Uterus (tissue), 2 donors: ENCODE measurements at regions not wholly inside any gene's neighbourhood (a gene's known extent, or its start where the extent isn't known, plus 50 kb on each side); places are given as distances from the start of the nearest gene placed in this dataset.

Experiments used
- CTCF ChIP-seq, 4 experiments: fragments of 200-600 bp in 2 of 4; fragments of 450-650 bp in 2 of 4; sonication (generic) in 2 of 4; IDR thresholded peaks; one replicate each; pipeline ENCODE4 v1.5.1; 2016 to 2019; ENCODE audit warnings: antibody characterized with exemption in 4 of 4, mild to moderate bottlenecking in 2 of 4, moderate library complexity in 1 of 4
- POLR2A ChIP-seq, 2 donors: fragments of 450-650 bp; IDR thresholded peaks; one replicate each; pipeline ENCODE4 v1.6.1; 2016; ENCODE audit warnings: antibody characterized with exemption in 2 of 2, mild to moderate bottlenecking in 1 of 2, moderate library complexity in 1 of 2

- TF ChIP-seq POLR2A (IDR thresholded peaks at IDR 0.05) (no peak), CTCF (IDR thresholded peaks at IDR 0.05) (no peak)
Observed at GRCh38 chr5:145495741-145496140, 339.4 kb downstream of the PRELID2 start.
